Calu3 (cell line): ENCODE measurements at regions not wholly inside any gene's neighbourhood (a gene's known extent, or its start where the extent isn't known, plus 50 kb on each side); places are given as distances from the start of the nearest gene placed in this dataset.

Experiments used
- BruUV-seq: library from RNA; stranded (reverse); fragments of 400-500 nt; replicated peaks from 2 replicates; lab custom pipeline; 2021; lab: Mats Ljungman, UMichigan
- CTCF ChIA-PET: fragments of 300-600 bp; sonication (Branson Sonifier 250); formaldehyde crosslinking; loops from one replicate; lab custom pipeline; 2022; ENCODE audit warnings: antibody characterized with exemption; lab: Charles Lee
- DNase-seq: peaks from one replicate; pipeline ENCODE4 v3.0.0; 2022
- H3K27ac Mint-ChIP-seq: one replicate; pipeline ENCODE4 v1.8.0; 2022; ENCODE audit warnings: mixed read lengths; ENCODE audit not compliant: unreplicated experiment
- H3K27me3 Mint-ChIP-seq: one replicate; pipeline ENCODE4 v1.8.0; 2022; ENCODE audit warnings: mixed read lengths; ENCODE audit not compliant: unreplicated experiment
- H3K36me3 Mint-ChIP-seq: one replicate; pipeline ENCODE4 v1.8.0; 2022; ENCODE audit warnings: mild to moderate bottlenecking, moderate library complexity, mixed read lengths; ENCODE audit not compliant: insufficient read depth, unreplicated experiment
- H3K4me1 Mint-ChIP-seq: one replicate; pipeline ENCODE4 v1.8.0; 2022; ENCODE audit warnings: mild to moderate bottlenecking, low read depth, mixed read lengths; ENCODE audit not compliant: unreplicated experiment
- H3K4me3 Mint-ChIP-seq: one replicate; pipeline ENCODE4 v1.8.0; 2022; ENCODE audit warnings: mild to moderate bottlenecking, low read depth, moderate library complexity, mixed read lengths; ENCODE audit not compliant: unreplicated experiment
- H3K9me3 Mint-ChIP-seq: one replicate; pipeline ENCODE4 v1.8.0; 2022; ENCODE audit warnings: low read depth, mixed read lengths; ENCODE audit not compliant: unreplicated experiment
- CTCF ChIP-seq: fragments of 200-600 bp; IDR thresholded peaks from one replicate; pipeline ENCODE4 v1.8.0; 2022; ENCODE audit warnings: antibody characterized with exemption; ENCODE audit not compliant: unreplicated experiment
- intact Hi-C: fragments of 100-400 bp; cut with micrococcal nuclease; formaldehyde crosslinking; loops from one replicate; pipeline ENCODE4 v1.10.0; 2022; ENCODE audit not compliant: unreplicated experiment

GRCh38 chr3:106819440-106819839 lies 557.8 kb upstream of the CCDC54 start:
- Mint-ChIP-seq H3K4me3 (no peak overlapping the region), H3K4me1 (peaks cover 8% of the 10 kb centered on the region), H3K9me3 (peaks cover 3% of the 10 kb centered on the region), H3K27me3 (no peaks in the 10 kb centered on the region), H3K36me3 (no peaks in the 10 kb centered on the region), H3K27ac (no peak overlapping the region)
- no peak for TF ChIP-seq CTCF
- no TSS peak for BruUV-seq
- intact Hi-C loops = no loop called here
- CTCF ChIA-PET = no interaction called here
- no peak for DNase-seq

DNA sequence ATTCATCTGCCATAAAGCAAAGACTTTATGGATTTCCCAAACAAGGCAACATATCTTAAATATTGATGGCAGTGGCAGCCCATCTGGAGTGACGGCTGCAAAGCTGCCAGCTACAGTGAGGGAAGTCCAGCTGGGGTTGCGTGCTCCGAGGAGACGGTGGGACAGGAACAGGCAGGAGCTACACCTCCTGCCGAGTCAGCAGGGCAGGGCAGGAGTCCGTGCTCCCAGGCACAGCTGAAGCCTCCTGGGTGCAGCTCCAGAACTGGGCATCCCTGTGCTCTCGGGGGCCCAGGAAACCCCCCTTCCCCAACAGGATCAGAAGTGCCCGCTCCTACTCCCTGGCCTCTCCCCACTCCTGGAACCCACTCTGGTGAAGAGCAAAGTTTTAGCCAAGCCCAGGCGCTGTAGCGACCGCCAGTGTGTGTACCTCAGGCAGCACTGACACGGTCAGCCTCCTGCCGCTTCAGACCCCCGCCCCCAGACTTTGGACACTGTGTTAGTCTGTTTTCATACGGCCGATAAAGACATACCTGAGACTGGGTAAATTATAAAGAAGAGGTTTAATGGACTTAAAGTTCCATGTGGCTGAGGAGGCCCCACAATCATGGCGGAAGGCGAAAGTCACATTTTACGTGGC lies 556.4 kb upstream of the CCDC54 start:
- peaks cover 14% of the 10 kb centered on the region for H3K4me1 Mint-ChIP-seq

GRCh38 chr3:106821801-106822200 lies 555.4 kb upstream of the CCDC54 start:
- no TSS peak for BruUV-seq
- CTCF ChIA-PET = no interaction called here
- Mint-ChIP-seq H3K9me3 (peaks cover 3% of the 10 kb centered on the region), H3K4me1 (peaks cover 14% of the 10 kb centered on the region), H3K36me3 (no peaks in the 10 kb centered on the region), H3K27me3 (no peaks in the 10 kb centered on the region), H3K27ac (no peak overlapping the region), H3K4me3 (no peak overlapping the region)
- no peak for TF ChIP-seq CTCF
- DNase-seq = no peak
- intact Hi-C loops = loop anchor here (5.0 kb wide), 1 partner anchor 240 kb away; no protein-coding TSS in a partner anchor

More for the DNA sequence above, 556.4 kb upstream of the CCDC54 start:
- Mint-ChIP-seq H3K36me3 (no peaks in the 10 kb centered on the region), H3K4me3 (no peak overlapping the region), H3K27ac (no peak overlapping the region), H3K27me3 (no peaks in the 10 kb centered on the region), H3K9me3 (peaks cover 3% of the 10 kb centered on the region)
- TF ChIP-seq CTCF = no peak
- no TSS peak for BruUV-seq
- no peak for DNase-seq
- intact Hi-C loops = loop anchor here (5.0 kb wide), 1 partner anchor 241 kb away; no protein-coding TSS in a partner anchor
- CTCF ChIA-PET = no interaction called here

- Mint-ChIP-seq H3K27ac (no peak overlapping the region), H3K27me3 (no peaks in the 10 kb centered on the region), H3K36me3 (no peaks in the 10 kb centered on the region), H3K9me3 (peaks cover 3% of the 10 kb centered on the region), H3K4me3 (no peak overlapping the region), H3K4me1 (peaks cover 14% of the 10 kb centered on the region)
- CTCF ChIA-PET = no interaction called here
- TF ChIP-seq CTCF = no peak
- DNase-seq = no peak
- BruUV-seq = no TSS peak
- intact Hi-C loops = loop anchor here (5.0 kb wide), 1 partner anchor 240 kb away; no protein-coding TSS in a partner anchor
Measured at GRCh38 chr3:106822204-106822603, 555.0 kb upstream of the CCDC54 start.
